GM12873 (cell line): ENCODE measurements at regions not wholly inside any gene's neighbourhood (a gene's known extent, or its start where the extent isn't known, plus 50 kb on each side); places are given as distances from the start of the nearest gene placed in this dataset.

Experiments
- CTCF ChIP-seq: IDR thresholded peaks from 2 replicates; pipeline ENCODE4 v1.5.1; 2012; ENCODE audit warnings: low read depth, mild to moderate bottlenecking, moderate library complexity, low read length, control low read depth; ENCODE audit not compliant: insufficient read depth; ENCODE audit errors: missing control alignments

GRCh38 chr2:129329574-129329973, 649.9 kb upstream of the RAB6C start:
- no peak for TF ChIP-seq CTCF

- TF ChIP-seq CTCF, result no peak
Measured at GRCh38 chr2:129330504-129330903, 649.0 kb upstream of the RAB6C start.

DNA sequence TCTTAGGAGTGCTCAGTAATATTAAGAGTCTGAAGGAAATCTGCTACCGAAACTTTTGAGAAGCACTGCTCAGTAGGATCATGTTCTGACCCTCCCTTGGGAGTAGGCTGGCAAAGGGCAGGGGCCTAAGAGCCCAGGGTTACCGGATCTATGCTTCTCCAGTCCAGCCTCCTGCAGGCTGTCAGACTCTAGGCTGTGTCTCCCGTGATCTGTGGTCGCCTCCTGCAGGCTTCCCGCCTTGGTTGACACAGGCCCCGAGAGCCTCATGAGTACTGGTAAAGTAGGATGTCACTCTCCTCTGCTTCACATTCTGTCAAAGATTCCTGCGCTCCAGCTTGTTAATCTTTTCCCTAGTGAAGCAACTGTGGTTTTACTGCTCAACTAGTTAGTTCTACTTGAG, 647.8 kb upstream of the RAB6C start:
- no peak for TF ChIP-seq CTCF

DNA sequence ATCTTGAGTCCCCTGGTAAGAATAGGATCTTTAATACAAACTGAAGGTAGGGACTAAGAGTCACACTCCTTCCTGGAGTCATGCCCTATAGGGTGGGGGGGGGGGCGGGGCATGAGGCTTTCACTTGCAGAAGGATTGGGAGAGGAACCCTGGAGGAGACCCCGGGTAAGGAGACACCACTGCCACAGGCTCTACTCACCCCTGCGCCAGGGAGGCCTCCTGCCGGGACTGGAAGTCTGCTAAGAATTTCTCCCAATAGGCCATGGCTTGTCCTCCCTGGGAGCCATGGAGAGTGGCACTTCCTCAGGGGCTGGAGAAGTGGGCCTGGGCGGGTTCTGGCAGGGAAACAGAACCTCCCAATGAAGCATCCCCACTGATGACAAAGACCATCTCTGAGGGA, 645.3 kb upstream of the RAB6C start:
- no peak for TF ChIP-seq CTCF

- no peak for TF ChIP-seq CTCF
Measured at GRCh38 chr2:129334696-129335410, 644.6 kb upstream of the RAB6C start.

- no peak for TF ChIP-seq CTCF
Measured at GRCh38 chr2:129336276-129336675, 643.2 kb upstream of the RAB6C start.

GRCh38 chr2:129337076-129337475, 642.4 kb upstream of the RAB6C start:
- no peak for TF ChIP-seq CTCF
